ENCODE measurements at regions not wholly inside any gene's neighbourhood (a gene's known extent, or its start where the extent isn't known, plus 50 kb on each side); places are given as distances from the start of the nearest gene placed in this dataset.

GRCh38 chr1:34688006-34688741 lies 66.7 kb upstream of the GJB5 start:
- H3K4me1 ChIP-seq = no peaks in the 10 kb centered on the region
- no peak overlapping the region for H3K27ac ChIP-seq
- H3K36me3 ChIP-seq = no peaks in the 10 kb centered on the region
- H3K27me3 ChIP-seq = peaks cover 0 to 4% of the 10 kb centered on the region in 2 donors
- H3K9me3 ChIP-seq = no peaks in the 10 kb centered on the region
- WGBS, 2 donors = 44 to 51% methylated on average over 7 of the region's 7 CpGs
- TF ChIP-seq POLR2A (IDR thresholded peaks at IDR 0.05) (no peak), CTCF (IDR thresholded peaks at IDR 0.05) (no peak), EP300 (IDR thresholded peaks at IDR 0.05) (no peak)
- no peak for DNase-seq (ENCODE audit: low spot score in 2 of 2)
- no peak overlapping the region for H3K4me3 ChIP-seq

- WGBS, 2 donors = 32 to 44% methylated on average over 4 of the region's 4 CpGs
- TF ChIP-seq CTCF (IDR thresholded peaks at IDR 0.05) = no peak
- no peak for TF ChIP-seq POLR2A (IDR thresholded peaks at IDR 0.05)
- TF ChIP-seq EP300 (IDR thresholded peaks at IDR 0.05) = no peak
- Histone ChIP-seq H3K27me3 (peaks cover 0 to 4% of the 10 kb centered on the region in 2 donors), H3K36me3 (no peaks in the 10 kb centered on the region), H3K4me1 (no peaks in the 10 kb centered on the region), H3K27ac (no peak overlapping the region), H3K4me3 (no peak overlapping the region), H3K9me3 (peaks cover 0 to 8% (median 0%) of the 10 kb centered on the region in 4 donors)
- no peak for DNase-seq (ENCODE audit: low spot score in 2 of 2)
Observed at GRCh38 chr1:34690269-34690668, 64.6 kb upstream of the GJB5 start.

- TF ChIP-seq POLR2A (IDR thresholded peaks at IDR 0.05) (no peak), EP300 (IDR thresholded peaks at IDR 0.05) (no peak), CTCF (IDR thresholded peaks at IDR 0.05) (no peak)
Observed at GRCh38 chr1:34693081-34693480, 61.8 kb upstream of the GJB5 start.

GRCh38 chr1:34694383-34694782 lies 60.5 kb upstream of the GJB5 start:
- H3K4me3 ChIP-seq = no peak overlapping the region
- WGBS, 2 donors = 69 to 86% methylated on average over 3 of the region's 3 CpGs
- DNase-seq (ENCODE audit: low spot score in 2 of 2) = no peak
- TF ChIP-seq CTCF (IDR thresholded peaks at IDR 0.05) (no peak), EP300 (IDR thresholded peaks at IDR 0.05) (no peak), POLR2A (IDR thresholded peaks at IDR 0.05) (no peak)
- H3K27me3 ChIP-seq = peaks cover 0 to 4% of the 10 kb centered on the region in 2 donors
- H3K4me1 ChIP-seq = no peaks in the 10 kb centered on the region
- peaks cover 0 to 8% (median 0%) of the 10 kb centered on the region in 4 donors for H3K9me3 ChIP-seq
- no peaks in the 10 kb centered on the region for H3K36me3 ChIP-seq
- H3K27ac ChIP-seq = no peak overlapping the region

More at GRCh38 chr1:34693081-34693480, 61.8 kb upstream of the GJB5 start:
- Histone ChIP-seq H3K4me3 (no peak overlapping the region), H3K4me1 (no peaks in the 10 kb centered on the region), H3K9me3 (peaks cover 0 to 8% (median 0%) of the 10 kb centered on the region in 4 donors), H3K36me3 (no peaks in the 10 kb centered on the region), H3K27ac (no peak overlapping the region), H3K27me3 (peaks cover 0 to 4% of the 10 kb centered on the region in 2 donors)
- 85 to 93% methylated on average over 2 of the region's 2 CpGs for WGBS, 2 donors
- DNase-seq (ENCODE audit: low spot score in 2 of 2) = no peak

- H3K27me3 ChIP-seq = no peaks in the 10 kb centered on the region
- no peak overlapping the region for H3K4me3 ChIP-seq
- DNase-seq (ENCODE audit: low spot score in 2 of 2) = no peak
- H3K4me1 ChIP-seq = no peaks in the 10 kb centered on the region
- no peak overlapping the region for H3K27ac ChIP-seq
- no peak for TF ChIP-seq CTCF (IDR thresholded peaks at IDR 0.05)
- TF ChIP-seq POLR2A (IDR thresholded peaks at IDR 0.05) = no peak
- no peak for TF ChIP-seq EP300 (IDR thresholded peaks at IDR 0.05)
- H3K9me3 ChIP-seq = peaks cover 0 to 8% (median 0%) of the 10 kb centered on the region in 4 donors
- WGBS, 2 donors = 76 to 78% methylated on average over 7 of the region's 7 CpGs
- H3K36me3 ChIP-seq = no peaks in the 10 kb centered on the region
Observed at GRCh38 chr1:34695580-34695979, 59.3 kb upstream of the GJB5 start.
